ENCODE measurements at regions not wholly inside any gene's neighbourhood (a gene's known extent, or its start where the extent isn't known, plus 50 kb on each side); places are given as distances from the start of the nearest gene placed in this dataset.
"Not testable (repeated sequence)": the region's sequence is repeated elsewhere in the genome, so short reads cannot be mapped to it uniquely, and the experiment has no call there.

DNA sequence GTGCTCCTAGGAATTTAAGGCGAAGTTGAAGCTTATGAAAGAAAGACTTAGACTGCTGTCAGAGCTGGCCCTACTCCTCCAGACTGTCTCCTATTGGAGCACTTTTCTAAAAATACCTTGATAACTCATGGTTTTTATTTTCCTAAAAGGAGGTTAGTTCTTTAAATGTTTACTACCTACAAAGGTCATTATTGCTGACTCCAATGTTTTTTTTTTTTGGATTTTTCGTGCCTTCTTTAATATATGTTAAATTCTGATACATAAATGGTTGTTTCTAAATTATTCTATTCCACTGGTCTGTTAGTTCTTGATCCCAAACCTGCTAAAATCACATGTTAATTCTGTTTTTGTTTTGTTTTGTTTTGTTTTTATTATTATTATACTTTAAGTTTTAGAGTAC, 227.6 kb upstream of the FTMT start:
- in situ Hi-C loops (cut with HindIII; ENCODE audit: low pct_ligation_motif_present, low pct_unique_long_range_greater_than_20kb, low sequenced_read_pairs) = no loop called here
- no peak for DNase-seq

DNA sequence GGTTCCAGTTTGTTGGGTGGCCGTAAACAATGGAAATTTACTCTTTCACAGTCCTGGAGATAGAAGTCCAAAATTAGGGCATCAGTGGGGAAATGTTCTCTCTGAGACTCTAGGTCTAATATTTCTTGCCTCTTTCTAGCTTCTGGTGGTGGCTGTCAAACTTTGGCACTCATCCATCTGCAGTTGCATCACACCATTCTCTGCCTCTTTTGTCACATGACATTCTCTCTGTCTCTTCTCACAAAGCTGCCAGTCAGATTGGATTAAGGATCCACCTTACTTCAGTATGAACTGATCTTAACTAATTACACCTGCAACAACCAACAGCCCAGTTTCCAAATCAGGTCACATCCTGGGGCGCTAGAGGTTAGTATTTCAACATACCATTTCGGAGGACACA, 222.9 kb upstream of the FTMT start:
- DNase-seq = no peak
- in situ Hi-C loops (cut with HindIII; ENCODE audit: low pct_ligation_motif_present, low pct_unique_long_range_greater_than_20kb, low sequenced_read_pairs) = no loop called here

DNA sequence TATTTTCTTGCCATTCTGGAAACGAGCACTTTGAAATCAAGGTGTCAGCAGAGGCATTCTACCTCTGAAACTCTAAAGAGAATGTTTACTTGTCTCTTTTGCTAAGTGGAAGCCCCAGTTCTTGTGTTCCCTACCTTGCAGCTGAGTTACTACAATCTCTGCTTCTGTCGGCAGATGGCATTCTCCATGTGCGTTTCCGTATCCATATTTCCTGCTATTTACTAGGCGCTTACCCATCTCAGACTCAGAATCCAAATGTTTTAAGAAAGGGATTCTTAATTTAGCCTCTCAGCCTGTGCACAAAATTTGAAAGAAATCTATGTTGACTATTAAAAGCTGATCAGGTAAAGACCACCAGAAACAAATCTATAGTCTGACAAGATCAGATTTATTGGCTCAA, 221.3 kb upstream of the FTMT start:
- in situ Hi-C loops (cut with HindIII; ENCODE audit: low pct_ligation_motif_present, low pct_unique_long_range_greater_than_20kb, low sequenced_read_pairs) = no loop called here
- peak; percentile 13 for DNase-seq

DNA sequence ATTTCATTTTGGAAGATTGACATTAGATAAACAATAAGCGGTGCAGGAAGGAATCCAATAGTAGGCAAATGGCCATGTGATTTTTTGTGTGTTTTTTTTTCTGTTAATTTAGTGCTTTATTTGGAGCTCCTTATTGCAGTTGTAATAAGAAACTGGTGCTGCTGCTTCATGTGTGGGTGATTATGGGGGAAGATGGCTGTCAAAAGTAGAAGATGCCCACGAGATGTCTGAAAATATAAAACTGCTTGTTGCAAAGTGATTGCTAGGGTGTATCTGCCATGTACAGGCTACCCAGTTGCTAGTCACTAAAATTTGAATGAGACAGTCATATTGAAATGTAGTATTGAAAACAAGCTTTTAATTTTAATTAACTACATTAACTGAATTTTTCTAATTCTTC, 216.7 kb upstream of the FTMT start:
- in situ Hi-C loops (cut with HindIII; ENCODE audit: low pct_ligation_motif_present, low pct_unique_long_range_greater_than_20kb, low sequenced_read_pairs) = no loop called here
- no peak for DNase-seq

DNA sequence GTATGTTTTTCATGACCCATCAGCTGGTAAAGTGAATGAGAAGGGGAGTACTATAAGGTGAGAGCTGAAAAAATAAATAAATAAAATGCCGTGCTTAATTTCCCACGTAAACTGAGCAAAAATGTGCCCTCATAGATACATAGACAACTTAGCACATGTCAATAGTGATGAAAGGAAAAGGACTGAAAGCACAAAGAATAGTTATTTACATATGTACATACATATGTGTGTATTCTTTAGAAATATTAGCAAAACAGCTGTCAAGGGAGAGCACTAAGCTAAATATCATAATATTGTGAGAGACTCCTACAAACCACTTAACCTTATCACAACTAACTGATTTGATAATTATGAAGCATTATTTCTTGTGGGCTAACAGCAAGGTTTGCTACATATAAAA, 213.6 kb upstream of the FTMT start:
- in situ Hi-C loops (cut with HindIII; ENCODE audit: low pct_ligation_motif_present, low pct_unique_long_range_greater_than_20kb, low sequenced_read_pairs) = no loop called here
- no peak for DNase-seq

DNA sequence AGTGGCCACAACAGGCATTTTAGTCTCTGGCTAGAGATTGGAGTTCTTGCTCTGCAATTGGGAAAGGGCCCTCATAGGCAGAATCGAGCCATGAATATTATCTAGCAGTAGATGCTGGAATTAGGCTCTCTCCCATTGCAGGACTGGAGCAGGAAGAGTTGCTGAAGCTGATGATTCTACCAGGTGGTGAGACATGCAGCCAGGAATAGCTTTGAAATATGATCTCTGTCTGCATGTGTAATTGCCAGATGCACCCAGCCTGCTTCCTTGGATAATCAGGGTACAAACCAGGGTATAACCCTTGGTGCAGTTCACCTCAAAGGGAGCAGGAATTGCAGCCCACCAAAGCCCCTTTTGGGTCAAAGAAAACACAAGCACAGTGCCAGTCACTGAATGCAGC, 211.4 kb upstream of the FTMT start:
- no peak for DNase-seq
- in situ Hi-C loops (cut with HindIII; ENCODE audit: low pct_ligation_motif_present, low pct_unique_long_range_greater_than_20kb, low sequenced_read_pairs) = no loop called here

DNA sequence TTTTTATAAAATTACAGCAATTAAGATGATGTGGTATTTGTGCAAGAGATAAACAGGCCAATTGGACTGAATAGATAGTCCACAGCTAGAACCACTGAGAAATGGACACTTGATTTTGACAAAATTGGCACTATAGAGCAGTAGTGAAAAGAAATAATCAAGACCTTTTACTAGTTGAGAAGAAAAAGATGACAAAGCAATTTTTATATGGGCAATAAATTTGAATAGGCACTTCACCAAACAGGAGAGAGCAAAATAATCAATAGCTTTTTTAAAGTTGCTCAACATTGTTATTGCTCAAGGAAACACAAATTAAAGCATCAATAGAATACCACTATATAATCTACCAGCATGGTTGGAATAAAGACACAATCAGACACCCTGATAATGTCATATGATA, 193.5 kb upstream of the FTMT start:
- in situ Hi-C loops (cut with HindIII; ENCODE audit: low pct_ligation_motif_present, low pct_unique_long_range_greater_than_20kb, low sequenced_read_pairs) = no loop called here
- DNase-seq = no peak

DNA sequence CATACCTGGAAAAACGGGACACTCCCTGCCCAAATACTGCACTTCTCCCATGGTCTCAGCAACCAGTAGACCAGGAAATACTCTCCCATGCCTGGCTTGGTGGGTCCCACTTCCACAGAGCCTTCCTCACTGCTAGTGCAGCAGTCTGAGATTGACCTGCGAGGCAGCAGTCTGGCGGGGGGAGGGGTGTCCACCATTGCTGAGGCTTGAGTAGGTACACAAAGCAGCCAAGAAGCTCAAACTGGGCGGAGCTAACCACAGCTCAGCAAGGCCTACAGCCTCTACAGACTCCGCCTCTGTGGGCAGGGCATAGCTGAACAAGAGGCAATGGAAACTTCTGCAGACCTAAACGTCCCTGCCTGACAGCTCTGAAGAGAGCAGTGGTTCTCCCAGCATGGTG, 191.5 kb upstream of the FTMT start:
- no peak for DNase-seq
- in situ Hi-C loops (cut with HindIII; ENCODE audit: low pct_ligation_motif_present, low pct_unique_long_range_greater_than_20kb, low sequenced_read_pairs) = no loop called here

DNA sequence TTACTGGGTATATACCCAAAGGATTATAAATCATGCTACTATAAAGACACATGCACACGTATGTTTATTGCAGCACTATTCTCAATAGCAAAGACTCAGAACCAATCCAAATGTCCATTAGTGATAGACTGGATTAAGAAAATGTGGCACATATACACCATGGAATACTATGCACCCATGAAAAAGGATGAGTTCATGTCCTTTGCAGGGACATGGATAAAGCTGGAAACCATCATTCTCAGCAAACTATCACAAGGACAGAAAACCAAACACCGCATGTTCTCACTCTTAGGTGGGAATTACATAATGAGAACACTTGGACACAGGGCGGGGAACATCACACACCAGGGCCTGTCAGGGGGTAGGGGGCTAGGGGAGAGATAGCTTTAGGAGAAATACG, 186.1 kb upstream of the FTMT start:
- DNase-seq; in situ Hi-C loops (cut with HindIII; ENCODE audit: low pct_ligation_motif_present, low pct_unique_long_range_greater_than_20kb, low sequenced_read_pairs): not testable (repeated sequence)

DNA sequence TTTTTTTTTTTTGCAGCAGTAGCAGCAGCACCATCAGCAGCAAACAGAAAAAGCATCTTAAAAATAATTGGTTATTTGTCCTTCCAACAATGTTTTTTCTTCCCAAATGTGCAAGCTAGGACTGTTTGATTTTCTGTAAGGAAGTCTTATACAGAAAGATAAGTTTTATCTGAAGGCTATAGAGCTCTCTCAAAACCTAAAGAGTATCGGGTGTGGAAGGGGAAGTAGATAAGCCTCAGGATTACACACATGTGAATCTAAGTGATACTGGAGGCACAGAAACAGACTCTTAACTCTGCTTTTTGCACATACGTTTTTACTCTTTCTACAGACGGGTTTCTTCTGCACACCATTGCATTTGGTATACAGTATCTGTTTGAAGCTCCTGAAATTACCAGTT, 184.4 kb upstream of the FTMT start:
- DNase-seq = no peak
- in situ Hi-C loops (cut with HindIII; ENCODE audit: low pct_ligation_motif_present, low pct_unique_long_range_greater_than_20kb, low sequenced_read_pairs) = no loop called here

DNA sequence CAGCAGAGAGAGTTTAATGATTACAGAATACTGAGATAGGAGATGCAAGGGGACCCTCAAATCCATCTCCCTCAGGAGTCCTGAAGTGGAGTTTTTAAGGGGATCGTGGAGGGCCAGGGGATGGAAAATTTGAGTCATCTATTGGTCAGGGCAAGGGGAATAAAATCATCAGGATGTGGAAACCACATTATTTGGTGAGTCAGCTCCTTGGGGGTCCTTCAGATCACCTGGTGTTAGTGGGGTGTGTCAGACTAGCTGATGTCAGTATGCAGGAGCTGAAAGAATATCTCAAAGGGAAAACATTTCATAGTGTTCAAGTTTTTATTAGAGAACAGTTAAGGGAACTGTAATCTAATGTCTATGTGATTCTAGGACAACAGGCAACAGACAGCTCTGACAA, 183.0 kb upstream of the FTMT start:
- DNase-seq = peak; percentile 78
- in situ Hi-C loops (cut with HindIII; ENCODE audit: low pct_ligation_motif_present, low pct_unique_long_range_greater_than_20kb, low sequenced_read_pairs) = no loop called here

DNA sequence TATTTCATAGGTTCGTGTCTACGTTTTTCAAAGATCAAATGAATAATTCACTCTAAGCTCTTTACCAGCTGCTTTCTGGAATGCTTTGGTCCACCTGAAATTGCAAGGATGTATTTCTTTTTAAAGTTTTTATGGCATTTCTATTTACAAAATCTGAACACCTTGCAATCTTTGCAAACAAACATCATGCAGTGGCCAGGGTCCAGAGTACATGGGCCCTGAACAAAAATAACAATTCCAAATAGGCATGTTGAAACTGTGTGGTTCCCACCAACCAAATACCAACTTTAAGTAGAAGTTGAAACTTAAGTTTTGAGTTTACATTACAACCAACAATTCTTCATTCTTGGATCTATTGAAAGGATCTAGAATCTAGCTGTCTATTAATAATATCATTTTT, 180.1 kb upstream of the FTMT start:
- in situ Hi-C loops (cut with HindIII; ENCODE audit: low pct_ligation_motif_present, low pct_unique_long_range_greater_than_20kb, low sequenced_read_pairs) = no loop called here
- DNase-seq = no peak

DNA sequence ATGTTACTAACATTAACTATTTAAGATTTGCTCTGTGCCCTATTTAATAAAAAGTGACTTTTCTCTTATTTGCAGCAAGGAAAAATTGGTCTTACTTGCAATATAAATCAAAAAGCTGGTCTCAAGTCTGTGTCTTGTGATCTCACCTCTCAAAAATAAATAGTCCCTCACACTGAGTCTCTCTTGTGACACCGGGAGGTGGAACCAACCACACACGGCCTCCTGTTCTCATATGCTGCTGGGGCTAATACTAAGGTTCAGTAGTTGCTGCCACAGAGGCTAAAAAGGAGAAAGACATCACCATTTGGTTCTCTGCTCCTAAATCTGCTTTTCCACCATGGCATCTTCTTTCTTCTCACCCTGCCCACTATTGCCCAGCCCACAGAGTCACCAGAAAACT, 175.8 kb upstream of the FTMT start:
- no peak for DNase-seq
- in situ Hi-C loops (cut with HindIII; ENCODE audit: low pct_ligation_motif_present, low pct_unique_long_range_greater_than_20kb, low sequenced_read_pairs) = no loop called here

DNA sequence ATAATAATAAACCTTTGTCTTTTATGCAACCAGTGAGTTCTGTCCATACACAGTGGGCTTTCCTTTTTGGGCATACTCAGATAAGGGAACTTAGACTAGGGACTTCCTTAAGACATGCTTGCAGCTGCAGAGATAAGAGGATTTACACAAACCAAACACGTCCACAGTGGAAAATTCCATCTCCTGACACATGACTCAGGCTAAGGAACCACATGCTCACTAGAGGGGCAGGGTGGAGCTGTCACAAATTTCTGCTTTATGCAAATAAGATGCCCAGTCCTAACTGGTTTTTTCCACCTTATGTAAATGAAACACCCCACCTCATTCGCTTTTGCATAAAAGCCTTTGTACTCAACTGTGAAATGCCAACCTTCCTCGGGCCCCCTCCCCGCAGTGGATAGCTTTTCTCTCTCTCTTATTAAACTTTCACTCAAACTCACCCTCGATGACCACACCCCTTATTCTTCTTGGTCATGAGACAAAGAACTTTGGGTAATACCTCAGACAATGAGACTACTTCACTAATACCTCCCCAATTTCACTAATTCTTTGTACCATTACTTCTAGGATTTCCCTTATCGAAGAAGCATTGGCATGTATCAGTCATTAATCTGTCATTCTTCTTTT, 170.3 kb upstream of the FTMT start:
- in situ Hi-C loops (cut with HindIII; ENCODE audit: low pct_ligation_motif_present, low pct_unique_long_range_greater_than_20kb, low sequenced_read_pairs) = no loop called here
- DNase-seq = no peak

DNA sequence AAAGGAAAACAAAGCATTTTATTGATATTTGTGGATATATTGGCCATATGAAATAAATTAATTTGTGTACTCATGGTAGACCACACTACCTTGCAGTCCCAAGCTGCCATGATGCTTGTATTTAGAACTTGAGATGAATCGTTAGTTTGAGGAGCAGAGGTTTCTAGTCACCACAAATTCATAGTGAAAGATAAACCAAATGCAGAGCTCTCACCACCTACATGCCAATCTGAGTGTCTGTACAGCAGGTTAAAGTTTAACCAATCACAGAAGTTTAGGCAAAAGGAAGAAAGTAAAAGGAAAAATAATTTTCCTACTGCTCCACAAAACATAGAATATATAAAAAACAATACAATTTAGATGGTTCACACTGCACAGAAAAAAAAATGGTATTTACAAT, 163.6 kb upstream of the FTMT start:
- in situ Hi-C loops (cut with HindIII; ENCODE audit: low pct_ligation_motif_present, low pct_unique_long_range_greater_than_20kb, low sequenced_read_pairs) = no loop called here
- DNase-seq = peak; percentile 24

DNA sequence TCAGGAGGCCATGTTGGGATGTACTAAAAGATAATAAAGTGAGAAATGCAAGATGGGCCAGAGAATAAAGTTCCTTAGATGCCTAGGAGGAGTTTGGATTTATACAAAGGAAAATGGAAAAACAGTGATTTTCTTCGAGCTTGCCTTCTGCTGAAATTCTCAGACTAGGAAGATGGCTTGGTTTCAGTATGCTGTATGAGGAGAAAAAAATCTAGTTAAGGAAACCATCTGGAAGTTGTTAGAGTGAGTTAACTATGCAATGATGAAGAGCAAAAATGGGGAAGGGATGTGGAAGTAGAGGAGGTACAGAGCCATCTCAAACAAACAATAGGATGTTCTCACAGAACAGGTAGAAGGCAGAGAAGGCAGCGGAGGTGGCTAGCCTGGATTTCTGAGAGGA, 162.9 kb upstream of the FTMT start:
- DNase-seq = no peak
- in situ Hi-C loops (cut with HindIII; ENCODE audit: low pct_ligation_motif_present, low pct_unique_long_range_greater_than_20kb, low sequenced_read_pairs) = no loop called here

DNA sequence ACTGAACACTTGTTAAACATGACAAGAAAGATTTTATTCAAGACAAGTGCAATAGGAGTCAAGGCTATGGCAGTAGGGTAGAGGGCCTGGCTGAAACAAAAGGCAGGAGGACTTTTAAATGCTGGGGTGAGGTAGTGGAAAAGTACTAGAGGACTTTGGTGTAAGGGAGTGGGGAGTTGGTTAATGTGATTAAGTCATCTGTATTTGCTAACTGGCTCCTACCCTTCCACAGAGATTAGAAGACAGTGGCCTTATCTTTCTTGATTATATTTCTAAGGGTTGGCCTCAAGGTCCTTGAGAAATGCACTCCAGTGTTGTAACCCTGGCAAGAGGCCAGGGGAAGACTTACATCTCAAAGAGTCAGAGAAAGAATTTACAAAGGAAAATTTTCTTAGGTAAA, 160.2 kb upstream of the FTMT start:
- in situ Hi-C loops (cut with HindIII; ENCODE audit: low pct_ligation_motif_present, low pct_unique_long_range_greater_than_20kb, low sequenced_read_pairs) = no loop called here
- DNase-seq = no peak

DNA sequence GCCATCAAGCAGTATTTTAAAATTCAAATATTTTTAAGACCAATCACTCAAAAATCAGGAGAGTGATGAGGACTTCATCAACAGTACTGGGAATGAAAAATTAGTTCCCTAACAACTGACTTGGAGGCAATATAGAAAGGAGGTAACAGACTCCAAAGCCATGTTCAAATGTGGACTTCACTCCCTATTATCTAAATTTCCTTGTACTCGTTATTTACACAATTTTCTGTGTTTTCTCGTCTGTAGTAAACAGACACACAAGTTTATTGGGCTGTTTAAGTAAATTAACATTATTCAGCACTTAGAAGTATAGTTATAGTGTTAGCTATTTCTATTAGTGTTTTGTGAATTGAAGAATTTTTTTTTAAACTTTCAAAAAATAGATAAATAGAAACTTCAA, 159.5 kb upstream of the FTMT start:
- in situ Hi-C loops (cut with HindIII; ENCODE audit: low pct_ligation_motif_present, low pct_unique_long_range_greater_than_20kb, low sequenced_read_pairs) = no loop called here
- DNase-seq = no peak

DNA sequence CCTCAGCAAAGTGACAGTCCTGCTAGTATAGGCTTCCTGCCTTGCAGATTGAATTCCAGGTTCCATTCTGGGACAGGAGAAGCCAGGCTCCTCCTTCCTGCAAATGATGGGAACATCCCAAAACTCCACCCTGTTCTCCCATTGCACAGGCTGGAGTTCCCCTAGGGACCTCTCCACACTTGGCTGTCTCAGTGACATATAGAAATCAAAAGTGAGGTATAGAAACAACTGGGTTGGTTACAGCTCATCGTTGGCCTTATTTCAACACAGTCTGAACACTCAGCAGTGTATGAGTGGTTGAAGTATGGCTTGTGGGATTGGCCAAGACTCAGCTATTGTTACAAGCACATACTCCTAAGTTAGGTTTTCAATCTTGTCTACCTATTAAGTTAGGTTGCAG, 157.8 kb upstream of the FTMT start:
- DNase-seq = no peak
- in situ Hi-C loops (cut with HindIII; ENCODE audit: low pct_ligation_motif_present, low pct_unique_long_range_greater_than_20kb, low sequenced_read_pairs) = no loop called here

DNA sequence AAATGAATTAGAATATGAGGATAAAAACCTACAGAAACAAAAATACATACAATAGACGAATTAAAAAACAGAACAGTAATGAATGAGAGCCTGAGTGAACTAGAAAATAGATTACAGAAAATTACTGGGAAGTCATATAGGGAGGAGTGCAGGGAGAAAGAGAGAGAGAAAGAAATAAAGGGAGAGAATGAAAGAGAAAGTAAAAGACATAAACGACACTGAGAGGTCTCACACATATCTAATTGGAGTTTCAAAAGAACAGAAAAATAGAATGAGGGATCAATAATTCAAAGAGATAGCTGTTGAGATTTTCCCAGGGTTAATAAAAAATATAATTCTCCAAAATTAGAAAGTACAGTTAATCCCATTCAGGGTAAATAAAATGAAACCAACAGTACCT, 156.4 kb upstream of the FTMT start:
- in situ Hi-C loops (cut with HindIII; ENCODE audit: low pct_ligation_motif_present, low pct_unique_long_range_greater_than_20kb, low sequenced_read_pairs) = no loop called here
- peak; percentile 24 for DNase-seq

DNA sequence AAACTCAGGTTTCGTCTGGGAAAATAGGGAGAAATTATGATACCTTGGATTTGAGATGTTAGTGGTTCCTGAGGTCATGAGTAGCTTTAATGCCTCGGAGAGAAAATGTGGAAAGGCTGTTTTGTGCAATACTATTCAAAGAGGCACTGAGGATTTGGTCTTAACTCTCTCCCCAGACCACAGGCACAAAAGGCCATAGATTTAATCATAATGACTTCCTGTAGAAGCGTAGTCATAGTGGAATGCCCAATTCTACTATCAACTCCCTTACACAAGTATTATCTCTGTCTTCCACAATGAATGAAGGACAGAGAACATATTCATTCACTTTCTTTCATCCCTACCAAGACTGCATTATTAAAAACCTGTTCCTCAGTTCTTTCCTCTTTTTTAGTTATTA, 153.0 kb upstream of the FTMT start:
- in situ Hi-C loops (cut with HindIII; ENCODE audit: low pct_ligation_motif_present, low pct_unique_long_range_greater_than_20kb, low sequenced_read_pairs) = no loop called here
- no peak for DNase-seq
